Neural progenitor cell (in vitro differentiated cells): ENCODE measurements at regions not wholly inside any gene's neighbourhood (a gene's known extent, or its start where the extent isn't known, plus 50 kb on each side); places are given as distances from the start of the nearest gene placed in this dataset.

Experiments
- CTCF ChIP-seq: fragments of 200-600 bp; sonication (generic); IDR thresholded peaks from 2 replicates; pipeline ENCODE4 v1.5.1; 2017; ENCODE audit warnings: antibody characterized with exemption, mild to moderate bottlenecking
- EZH2 ChIP-seq: fragments of 200-600 bp; sonication (generic); IDR thresholded peaks from 2 replicates; pipeline ENCODE4 v1.6.1; 2017; ENCODE audit warnings: antibody characterized with exemption, mild to moderate bottlenecking, moderate library complexity

- TF ChIP-seq CTCF, result no peak
- no peak for TF ChIP-seq EZH2
Observed at GRCh38 chr17:69809331-69809730, 265.7 kb upstream of the KCNJ16 start.
